NCI-H748 (cell line): ENCODE measurements at regions not wholly inside any gene's neighbourhood (a gene's known extent, or its start where the extent isn't known, plus 50 kb on each side); places are given as distances from the start of the nearest gene placed in this dataset.
"Not testable (repeated sequence)": the region's sequence is repeated elsewhere in the genome, so short reads cannot be mapped to it uniquely, and the experiment has no call there.

ENCODE experiments used
- DNase-seq: peaks from one replicate; lab custom pipeline; 2025; ENCODE audit not compliant: unreplicated experiment; lab: John Stamatoyannopoulos, UW

GRCh38 chr7:124257638-124258308, 224.9 kb upstream of the TMEM229A start:
- DNase-seq: no peak

DNA sequence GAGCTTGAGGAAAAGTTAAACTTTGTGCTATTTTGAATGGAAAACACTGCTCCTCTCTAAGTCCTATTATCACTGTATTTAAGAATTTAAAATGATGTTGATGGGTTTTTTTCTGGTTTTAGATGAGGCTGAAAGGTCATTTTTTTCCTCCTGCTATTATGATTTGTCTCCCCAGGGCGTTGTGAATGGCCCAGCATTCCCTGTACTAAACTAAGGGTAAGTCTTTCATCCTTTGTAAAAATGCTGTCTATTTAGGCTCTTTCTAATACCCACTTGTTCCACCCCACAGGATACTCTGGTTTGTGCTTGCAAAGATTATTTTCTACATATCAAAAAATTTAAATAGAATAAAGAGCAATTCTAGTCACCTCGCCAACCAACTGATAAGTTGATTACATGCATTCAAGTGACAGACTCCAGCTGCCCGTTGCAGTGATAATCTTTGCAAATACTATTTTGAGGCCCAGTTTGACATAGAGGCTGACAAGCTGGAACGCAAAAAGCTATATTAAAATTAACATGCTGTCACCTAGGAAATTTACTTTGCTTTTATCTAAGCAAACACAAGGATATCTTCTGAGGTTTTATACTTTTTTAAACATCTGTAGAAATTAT, 222.3 kb upstream of the TMEM229A start:
- DNase-seq: no peak

GRCh38 chr7:124254396-124254795, 221.5 kb upstream of the TMEM229A start:
- DNase-seq: no peak

DNA sequence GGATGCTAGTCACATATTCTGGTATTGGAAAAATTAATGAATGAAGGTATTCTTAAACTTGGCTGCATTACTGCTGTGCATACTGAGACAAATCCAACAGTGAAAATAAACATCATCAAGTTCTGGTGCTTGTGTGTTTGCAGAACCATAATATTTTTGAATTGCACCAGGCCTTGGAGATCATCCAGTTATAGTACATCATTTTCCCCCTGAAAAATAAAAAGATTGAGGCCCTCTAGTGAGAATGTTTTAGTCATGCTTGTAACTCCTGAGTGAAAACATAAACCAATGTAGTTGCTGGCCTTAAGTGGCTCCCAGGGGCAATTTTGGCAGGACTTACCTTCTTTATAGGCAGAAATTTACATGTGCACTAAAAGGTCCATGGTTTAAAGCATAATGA, 218.8 kb upstream of the TMEM229A start:
- DNase-seq: no peak

DNA sequence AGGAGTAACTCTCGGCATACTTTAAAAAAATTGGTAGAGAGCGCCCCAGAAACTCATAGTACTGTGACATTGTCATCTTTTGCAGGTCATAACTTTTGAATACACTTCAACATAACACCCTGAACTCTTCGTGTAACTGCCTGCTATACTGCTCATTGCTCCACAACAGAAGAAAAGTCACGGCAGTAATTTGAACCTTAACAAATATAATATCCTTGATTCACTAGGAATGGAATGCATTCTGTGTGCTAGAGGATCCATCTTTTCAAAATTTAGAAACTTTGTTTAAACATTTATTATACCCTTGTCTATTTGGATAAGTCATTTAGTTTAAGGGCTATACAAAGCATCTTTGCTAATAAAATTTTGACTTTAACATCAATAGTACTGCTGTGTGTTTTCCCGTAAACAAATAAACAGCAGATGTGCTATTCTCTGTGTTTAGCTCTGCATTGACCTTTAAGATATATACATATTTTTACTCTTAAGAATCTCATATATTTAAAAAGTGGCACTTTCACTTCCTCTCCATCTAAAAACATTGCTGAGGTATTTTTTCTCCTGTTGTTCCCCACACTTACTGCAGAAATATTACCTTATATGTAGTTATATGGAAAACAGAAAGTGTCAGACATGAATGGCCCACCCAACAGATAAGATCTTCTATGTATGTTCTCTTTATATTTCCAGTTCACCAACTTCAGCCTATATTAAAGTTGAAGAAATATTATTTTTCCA, 217.6 kb upstream of the TMEM229A start:
- DNase-seq: no peak

- no peak for DNase-seq
Measured at GRCh38 chr7:124247691-124248090, 214.8 kb upstream of the TMEM229A start.

- DNase-seq: no peak
Measured at GRCh38 chr7:124246262-124246863, 213.5 kb upstream of the TMEM229A start.

GRCh38 chr7:124244469-124244868, 211.6 kb upstream of the TMEM229A start:
- DNase-seq: not testable (repeated sequence)

GRCh38 chr7:124219681-124220080, 186.8 kb upstream of the TMEM229A start:
- DNase-seq: no peak

GRCh38 chr7:124208642-124209041, 175.8 kb upstream of the TMEM229A start:
- no peak for DNase-seq

DNA sequence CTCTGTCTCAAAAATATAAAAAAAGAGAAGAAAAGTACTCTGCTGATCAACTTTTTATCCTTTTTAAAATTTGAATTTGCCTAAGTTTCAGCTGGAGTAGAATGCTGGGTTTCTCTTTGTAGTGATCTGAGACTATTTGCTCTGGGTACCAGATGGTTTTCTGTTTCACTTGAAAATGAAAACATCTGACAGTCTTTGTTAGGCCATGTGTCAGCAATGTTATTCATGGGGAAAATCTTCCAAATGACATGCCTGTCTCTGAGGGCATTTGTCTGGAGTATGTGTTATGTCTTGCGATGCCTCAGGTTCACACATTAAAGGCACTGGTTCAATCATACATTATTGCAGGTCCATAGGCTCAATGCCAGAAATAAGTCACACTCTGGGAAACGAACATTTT, 175.3 kb upstream of the TMEM229A start:
- DNase-seq: no peak

GRCh38 chr7:124205526-124205925, 172.7 kb upstream of the TMEM229A start:
- DNase-seq: no peak

GRCh38 chr7:124202546-124202945, 169.7 kb upstream of the TMEM229A start:
- DNase-seq: no peak

DNA sequence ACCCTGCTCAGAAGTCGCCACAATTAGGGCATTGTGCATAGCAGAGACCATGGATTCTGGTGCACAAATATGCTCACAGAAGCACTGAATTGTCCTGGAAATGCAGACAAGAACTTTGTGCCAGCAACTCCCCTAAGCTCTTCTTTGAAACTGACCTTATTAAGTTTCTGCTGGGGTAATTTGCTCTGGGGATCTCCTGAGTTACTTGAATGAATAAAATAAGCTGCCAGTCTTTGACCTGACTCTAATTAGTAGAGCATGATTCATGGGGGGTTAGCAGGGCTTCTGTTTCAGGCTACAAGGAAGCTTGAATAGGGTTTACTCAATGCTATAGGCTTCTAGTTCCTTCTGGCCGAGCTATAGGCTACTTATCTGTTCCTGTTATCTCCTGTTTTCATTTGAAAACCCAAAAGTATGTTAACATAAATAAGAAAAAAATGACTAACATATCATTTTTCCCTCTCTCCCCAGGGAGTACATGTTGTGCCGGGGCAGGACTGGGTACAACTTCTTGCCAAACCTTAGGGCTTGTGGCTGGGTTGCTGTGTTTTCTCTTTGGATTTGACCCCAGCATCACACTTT, 169.0 kb upstream of the TMEM229A start:
- no peak for DNase-seq

- DNase-seq: no peak
Measured at GRCh38 chr7:124196519-124196918, 163.7 kb upstream of the TMEM229A start.

GRCh38 chr7:124192885-124193284, 160.0 kb upstream of the TMEM229A start:
- DNase-seq: no peak

- no peak for DNase-seq
Measured at GRCh38 chr7:124191713-124192112, 158.8 kb upstream of the TMEM229A start.

DNA sequence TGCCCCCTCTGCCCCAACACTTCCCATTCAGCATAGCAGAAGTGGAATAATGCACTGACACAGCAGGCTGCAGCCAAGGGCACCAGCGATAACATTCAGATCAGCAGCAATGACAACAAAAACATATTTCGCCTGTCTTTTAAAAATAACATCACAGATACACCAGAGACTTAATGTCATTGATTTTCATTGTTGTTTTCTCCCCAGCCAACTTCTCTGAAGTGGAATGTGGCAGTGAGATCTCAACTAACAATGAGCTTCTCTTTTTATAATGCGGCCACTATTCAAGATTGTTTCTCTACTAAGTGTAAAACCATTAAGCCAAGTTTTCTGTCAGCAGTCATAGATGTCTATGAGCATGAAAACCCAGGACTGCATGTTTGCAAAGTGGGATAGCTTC, 158.2 kb upstream of the TMEM229A start:
- DNase-seq: no peak

GRCh38 chr7:124188576-124188975, 155.7 kb upstream of the TMEM229A start:
- no peak for DNase-seq

DNA sequence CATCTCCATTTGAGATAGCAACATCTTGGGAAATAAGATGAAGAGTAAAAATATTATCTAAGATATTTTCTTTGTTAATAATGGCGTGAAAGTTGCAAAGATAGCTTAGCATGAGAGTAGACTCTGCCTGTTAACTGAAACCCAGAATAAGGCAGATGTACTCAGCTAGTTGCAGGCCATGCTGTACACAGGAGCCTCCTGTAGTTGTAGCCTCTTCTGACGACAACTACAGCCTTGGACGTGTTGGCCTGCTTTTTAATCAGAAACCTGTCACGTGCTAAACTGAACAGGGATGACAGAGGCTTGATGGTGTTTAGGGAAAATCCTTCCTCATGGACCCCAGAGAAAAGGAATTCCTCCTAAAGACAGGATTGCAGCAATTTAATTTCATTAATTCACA, 155.1 kb upstream of the TMEM229A start:
- DNase-seq: no peak

- no peak for DNase-seq
Measured at GRCh38 chr7:124183649-124184048, 150.8 kb upstream of the TMEM229A start.

GRCh38 chr7:124179641-124180040, 146.8 kb upstream of the TMEM229A start:
- no peak for DNase-seq
